ENCODE measurements at regions not wholly inside any gene's neighbourhood (a gene's known extent, or its start where the extent isn't known, plus 50 kb on each side); places are given as distances from the start of the nearest gene placed in this dataset.

- no peak for DNase-seq (ENCODE audit: low read depth)
These were observed 462.9 kb upstream of the ADAMTS5 start for GRCh38 chr21:27429710-27430341.

GRCh38 chr21:27426196-27426595 is 459.3 kb upstream of the ADAMTS5 start:
- peak; percentile 15 for DNase-seq (ENCODE audit: low read depth)

GRCh38 chr21:27425574-27425973 is 458.7 kb upstream of the ADAMTS5 start:
- peak; percentile 85 for DNase-seq (ENCODE audit: low read depth)

GRCh38 chr21:27425172-27425571 is 458.3 kb upstream of the ADAMTS5 start:
- DNase-seq (ENCODE audit: low read depth): peak; percentile 19

GRCh38 chr21:27424601-27425000 is 457.7 kb upstream of the ADAMTS5 start:
- DNase-seq (ENCODE audit: low read depth): peak; percentile 10

GRCh38 chr21:27423906-27424595 is 457.2 kb upstream of the ADAMTS5 start:
- DNase-seq (ENCODE audit: low read depth): peak; percentile 49

GRCh38 chr21:27423038-27423437 is 456.1 kb upstream of the ADAMTS5 start:
- DNase-seq (ENCODE audit: low read depth): peak; percentile 92

- peak; percentile 59 for DNase-seq (ENCODE audit: low read depth)
These were observed 455.5 kb upstream of the ADAMTS5 start for GRCh38 chr21:27422435-27422834.

GRCh38 chr21:27421654-27422053 is 454.8 kb upstream of the ADAMTS5 start:
- DNase-seq (ENCODE audit: low read depth): no peak

- DNase-seq (ENCODE audit: low read depth): no peak
These were observed 452.3 kb upstream of the ADAMTS5 start for GRCh38 chr21:27419153-27419552.

GRCh38 chr21:27418346-27418745 is 451.5 kb upstream of the ADAMTS5 start:
- no peak for DNase-seq (ENCODE audit: low read depth)

GRCh38 chr21:27412530-27412929 is 445.6 kb upstream of the ADAMTS5 start:
- no peak for DNase-seq (ENCODE audit: low read depth)

- no peak for DNase-seq (ENCODE audit: low read depth)
These were observed 441.9 kb upstream of the ADAMTS5 start for GRCh38 chr21:27408826-27409225.

- DNase-seq (ENCODE audit: low read depth): no peak
These were observed 440.4 kb upstream of the ADAMTS5 start for GRCh38 chr21:27407271-27407670.

GRCh38 chr21:27406300-27407009 is 439.6 kb upstream of the ADAMTS5 start:
- no peak for DNase-seq (ENCODE audit: low read depth)

GRCh38 chr21:27403011-27403410 is 436.1 kb upstream of the ADAMTS5 start:
- DNase-seq (ENCODE audit: low read depth): no peak

GRCh38 chr21:27400045-27400444 is 433.2 kb upstream of the ADAMTS5 start:
- DNase-seq (ENCODE audit: low read depth): no peak

GRCh38 chr21:27397578-27397977 is 430.7 kb upstream of the ADAMTS5 start:
- no peak for DNase-seq (ENCODE audit: low read depth)

- no peak for DNase-seq (ENCODE audit: low read depth)
These were observed 426.8 kb upstream of the ADAMTS5 start for GRCh38 chr21:27393726-27394125.

- no peak for DNase-seq (ENCODE audit: low read depth)
These were observed 425.1 kb upstream of the ADAMTS5 start for GRCh38 chr21:27391990-27392389.

GRCh38 chr21:27390384-27390783 is 423.5 kb upstream of the ADAMTS5 start:
- no peak for DNase-seq (ENCODE audit: low read depth)

- no peak for DNase-seq (ENCODE audit: low read depth)
These were observed 421.9 kb upstream of the ADAMTS5 start for GRCh38 chr21:27388825-27389224.

GRCh38 chr21:27382404-27382803 is 415.5 kb upstream of the ADAMTS5 start:
- no peak for DNase-seq (ENCODE audit: low read depth)
